ENCODE measurements at regions not wholly inside any gene's neighbourhood (a gene's known extent, or its start where the extent isn't known, plus 50 kb on each side); places are given as distances from the start of the nearest gene placed in this dataset.

- TF ChIP-seq CTCF (IDR thresholded peaks at IDR 0.05) (no peak), POLR2A (IDR thresholded peaks at IDR 0.05) (no peak)
These were observed 609.8 kb downstream of the ZNF608 start for GRCh38 chr5:124136609-124137008.
